OCI-LY7 (cell line): ENCODE measurements at regions not wholly inside any gene's neighbourhood (a gene's known extent, or its start where the extent isn't known, plus 50 kb on each side); places are given as distances from the start of the nearest gene placed in this dataset.

Experiments
- BruUV-seq: library from RNA; stranded (reverse); fragments of 400-500 nt; replicated peaks from 2 replicates; lab custom pipeline; 2021; lab: Mats Ljungman, UMichigan
- CTCF ChIA-PET: fragments of 300-600 bp; sonication (Branson Sonifier 250); formaldehyde crosslinking; loops from one replicate; lab custom pipeline; 2022; ENCODE audit warnings: antibody characterized with exemption; ENCODE audit not compliant: unreplicated experiment; lab: Charles Lee
- POLR2A ChIA-PET: fragments of 300-600 bp; sonication (Branson Sonifier 250); formaldehyde crosslinking; loops from one replicate; lab custom pipeline; 2022; ENCODE audit warnings: antibody characterized with exemption; lab: Charles Lee
- DNase-seq: peaks from one replicate; pipeline ENCODE4 v3.0.0-alpha.2; 2015; ENCODE audit warnings: low spot score
- H2AFZ ChIP-seq: fragments of 200-600 bp; sonication (generic), shearing (Covaris generic); 2 replicates; pipeline ENCODE4 v1.6.1; 2014; ENCODE audit warnings: mild to moderate bottlenecking, antibody characterized with exemption, low read length, moderate library complexity
- H3K27ac ChIP-seq: fragments of 200-600 bp; sonication (generic); 2 replicates; pipeline ENCODE4 v1.5.1; 2014; ENCODE audit warnings: mixed run types, low read depth, mild to moderate bottlenecking, moderate library complexity, low read length, inconsistent platforms; ENCODE audit not compliant: poor library complexity, severe bottlenecking
- H3K36me3 ChIP-seq: fragments of 200-600 bp; sonication (generic); 2 replicates; pipeline ENCODE4 v1.6.1; 2014; ENCODE audit warnings: mild to moderate bottlenecking, antibody characterized with exemption, low read length, moderate library complexity, mixed read lengths; ENCODE audit not compliant: insufficient read depth
- H3K4me1 ChIP-seq: fragments of 200-600 bp; sonication (generic); 2 replicates; pipeline ENCODE4 v1.5.1; 2014; ENCODE audit warnings: mild to moderate bottlenecking, low read length; ENCODE audit not compliant: insufficient read depth, poor library complexity, severe bottlenecking
- H3K4me2 ChIP-seq: fragments of 200-600 bp; sonication (generic); 2 replicates; pipeline ENCODE4 v1.6.1; 2014; ENCODE audit warnings: mild to moderate bottlenecking, low read length
- H3K4me3 ChIP-seq: fragments of 200-600 bp; sonication (generic); 2 replicates; pipeline ENCODE4 v1.5.1; 2014; ENCODE audit warnings: mild to moderate bottlenecking, low read depth, low read length; ENCODE audit not compliant: poor library complexity, severe bottlenecking
- H3K79me2 ChIP-seq: fragments of 200-600 bp; sonication (generic); 2 replicates; pipeline ENCODE4 v1.6.1; 2016; ENCODE audit warnings: low read depth, mild to moderate bottlenecking, low read length, moderate library complexity, mixed read lengths; ENCODE audit not compliant: insufficient read depth
- H3K9me2 ChIP-seq: fragments of 200-600 bp; sonication (generic); 2 replicates; pipeline ENCODE4 v1.6.1; 2016; ENCODE audit warnings: mild to moderate bottlenecking, low read length, mixed read lengths; ENCODE audit not compliant: insufficient read depth
- H3K9me3 ChIP-seq: fragments of 200-600 bp; sonication (generic); 2 replicates; pipeline ENCODE4 v1.6.1; 2014; ENCODE audit warnings: mild to moderate bottlenecking, mixed run types, low read length, mixed read lengths
- H4K20me1 ChIP-seq: fragments of 200-600 bp; sonication (generic); 2 replicates; pipeline ENCODE4 v1.6.1; 2014; ENCODE audit warnings: mild to moderate bottlenecking, antibody characterized with exemption, low read length, moderate library complexity, mixed read lengths; ENCODE audit not compliant: insufficient read depth
- CTCF ChIP-seq: fragments of 200-600 bp; sonication (generic); conservative IDR thresholded peaks from 2 replicates; pipeline ENCODE4 v1.5.1; 2014; ENCODE audit warnings: mild to moderate bottlenecking, antibody characterized with exemption, low read length, moderate library complexity, mixed read lengths
- EZH2phosphoT487 ChIP-seq: fragments of 200-600 bp; sonication (generic); IDR thresholded peaks from 2 replicates; pipeline ENCODE4 v1.6.1; 2018; ENCODE audit warnings: low read depth, borderline replicate concordance, mild to moderate bottlenecking, mixed run types, antibody characterized with exemption, low read length, moderate library complexity, mixed read lengths
- intact Hi-C: fragments of 100-400 bp; cut with micrococcal nuclease; formaldehyde crosslinking; loops from one replicate; pipeline ENCODE4 v1.10.0; 2022; ENCODE audit not compliant: unreplicated experiment

GRCh38 chr3:166422556-166422955, 585.3 kb upstream of the BCHE start:
- Histone ChIP-seq H3K9me3 (no peaks in the 10 kb centered on the region), H3K4me1 (no peaks in the 10 kb centered on the region), H3K36me3 (no peaks in the 10 kb centered on the region), H3K79me2 (no peaks in the 10 kb centered on the region), H2AFZ (no peak overlapping the region), H4K20me1 (no peaks in the 10 kb centered on the region), H3K27ac (no peak overlapping the region), H3K9me2 (no peaks in the 10 kb centered on the region), H3K4me3 (no peak overlapping the region), H3K4me2 (no peak overlapping the region)
- intact Hi-C loops, result no loop called here
- ChIA-PET CTCF (no interaction called here), POLR2A (no interaction called here)
- no peak for DNase-seq
- no TSS peak for BruUV-seq
- TF ChIP-seq CTCF (no peak), EZH2phosphoT487 (no peak)

- no peaks in the 10 kb centered on the region for H3K4me1 ChIP-seq
- TF ChIP-seq EZH2phosphoT487 (no peak), CTCF (no peak)
- H3K36me3 ChIP-seq, result no peaks in the 10 kb centered on the region
- H3K4me3 ChIP-seq, result no peak overlapping the region
- H3K9me2 ChIP-seq, result no peaks in the 10 kb centered on the region
- H3K4me2 ChIP-seq, result no peak overlapping the region
- intact Hi-C loops, result no loop called here
- ChIA-PET POLR2A (interaction anchor here (0.6 to 1.0 kb wide), 3 partner anchors 9 to 649 kb away, joined by 3 to 4 read pairs (median 3); no protein-coding TSS in a partner anchor), CTCF (no interaction called here)
- no peak for DNase-seq
- H4K20me1 ChIP-seq, result no peaks in the 10 kb centered on the region
- no TSS peak for BruUV-seq
- H2AFZ ChIP-seq, result no peak overlapping the region
- no peak overlapping the region for H3K27ac ChIP-seq
- H3K9me3 ChIP-seq, result no peaks in the 10 kb centered on the region
- H3K79me2 ChIP-seq, result no peaks in the 10 kb centered on the region
These were observed 582.8 kb upstream of the BCHE start for GRCh38 chr3:166420071-166420470.

GRCh38 chr3:166405896-166406295, 568.7 kb upstream of the BCHE start:
- intact Hi-C loops, result no loop called here
- H3K9me2 ChIP-seq, result no peaks in the 10 kb centered on the region
- CTCF ChIA-PET, result no interaction called here

More at GRCh38 chr3:166405896-166406295, 568.7 kb upstream of the BCHE start:
- BruUV-seq, result no TSS peak
- Histone ChIP-seq H3K79me2 (no peaks in the 10 kb centered on the region), H4K20me1 (no peaks in the 10 kb centered on the region), H3K4me1 (no peaks in the 10 kb centered on the region), H3K27ac (no peak overlapping the region), H3K4me3 (no peak overlapping the region), H3K4me2 (no peak overlapping the region), H3K36me3 (no peaks in the 10 kb centered on the region), H3K9me3 (no peaks in the 10 kb centered on the region), H2AFZ (no peak overlapping the region)
- TF ChIP-seq CTCF (no peak), EZH2phosphoT487 (no peak)
- DNase-seq, result no peak
- POLR2A ChIA-PET, result interaction anchor here (0.5 kb wide), 1 partner anchor 487 kb away, joined by 3 read pairs; no protein-coding TSS in a partner anchor
